Parathyroid adenoma (tissue), 2 donors: ENCODE measurements at regions not wholly inside any gene's neighbourhood (a gene's known extent, or its start where the extent isn't known, plus 50 kb on each side); places are given as distances from the start of the nearest gene placed in this dataset.

Source experiments
- H2AFZ ChIP-seq: fragments of 300-600 bp; sonication (generic); one replicate; pipeline ENCODE4 v1.7.0; 2017; ENCODE audit warnings: antibody characterized with exemption, mild to moderate bottlenecking
- H3K27ac ChIP-seq: fragments of 300-600 bp; sonication (generic); one replicate; pipeline ENCODE4 v1.7.0; 2017
- H3K27me3 ChIP-seq: fragments of 300-600 bp; sonication (generic); one replicate; pipeline ENCODE4 v1.7.0; 2017; ENCODE audit warnings: low read length; ENCODE audit not compliant: control insufficient read depth, insufficient read depth
- H3K36me3 ChIP-seq: fragments of 300-600 bp; sonication (generic); one replicate; pipeline ENCODE4 v1.7.0; 2017; ENCODE audit warnings: low read length; ENCODE audit not compliant: control insufficient read depth, insufficient read depth
- H3K4me1 ChIP-seq: fragments of 300-600 bp; sonication (generic); one replicate; pipeline ENCODE4 v1.7.0; 2017; ENCODE audit warnings: control low read depth
- H3K4me2 ChIP-seq: fragments of 300-600 bp; sonication (generic); one replicate; pipeline ENCODE4 v1.7.0; 2017; ENCODE audit warnings: low read length
- H3K4me3 ChIP-seq: fragments of 300-600 bp; sonication (generic); one replicate; pipeline ENCODE4 v1.7.0; 2017; ENCODE audit warnings: low read depth, low read length
- H3K79me2 ChIP-seq: fragments of 300-600 bp; sonication (generic); one replicate; pipeline ENCODE4 v1.7.0; 2017; ENCODE audit warnings: control low read depth
- H3K9ac ChIP-seq: fragments of 300-600 bp; sonication (generic); one replicate; pipeline ENCODE4 v1.7.0; 2017; ENCODE audit warnings: mild to moderate bottlenecking
- H3K9me3 ChIP-seq: fragments of 300-600 bp; sonication (generic); one replicate; pipeline ENCODE4 v1.7.0; 2017; ENCODE audit warnings: low read length; ENCODE audit not compliant: control insufficient read depth
- CTCF ChIP-seq: fragments of 300-600 bp; sonication (generic); IDR thresholded peaks from one replicate; pipeline ENCODE4 v1.7.0; 2017; ENCODE audit warnings: antibody characterized with exemption, mild to moderate bottlenecking
- donor health status: primary hyperparathyroidism.

GRCh38 chr22:48305726-48306235, 1521.9 kb downstream of the BRD1 start:
- Histone ChIP-seq H3K27me3 (no peaks in the 10 kb centered on the region), H3K4me3 (no peak overlapping the region)

GRCh38 chr22:48303369-48303725, 1524.3 kb downstream of the BRD1 start:
- H3K36me3 ChIP-seq = no peaks in the 10 kb centered on the region
- H3K4me1 ChIP-seq = no peaks in the 10 kb centered on the region
- H3K9ac ChIP-seq = no peak overlapping the region
- no peaks in the 10 kb centered on the region for H3K9me3 ChIP-seq
- no peak overlapping the region for H2AFZ ChIP-seq
- H3K4me3 ChIP-seq = no peak overlapping the region
- no peaks in the 10 kb centered on the region for H3K27me3 ChIP-seq
- no peak overlapping the region for H3K4me2 ChIP-seq
- no peak for TF ChIP-seq CTCF
- no peaks in the 10 kb centered on the region for H3K79me2 ChIP-seq
- H3K27ac ChIP-seq = no peak overlapping the region

More at GRCh38 chr22:48305726-48306235, 1521.9 kb downstream of the BRD1 start:
- Histone ChIP-seq H3K9ac (no peak overlapping the region), H3K36me3 (no peaks in the 10 kb centered on the region), H3K4me1 (no peaks in the 10 kb centered on the region), H2AFZ (no peak overlapping the region), H3K4me2 (no peak overlapping the region), H3K9me3 (no peaks in the 10 kb centered on the region), H3K27ac (no peak overlapping the region), H3K79me2 (no peaks in the 10 kb centered on the region)
- no peak for TF ChIP-seq CTCF

GRCh38 chr22:48302657-48303368, 1524.9 kb downstream of the BRD1 start:
- TF ChIP-seq CTCF = no peak
- no peaks in the 10 kb centered on the region for H3K36me3 ChIP-seq
- no peak overlapping the region for H3K27ac ChIP-seq
- H3K27me3 ChIP-seq = no peaks in the 10 kb centered on the region
- H2AFZ ChIP-seq = no peak overlapping the region
- H3K79me2 ChIP-seq = no peaks in the 10 kb centered on the region
- no peak overlapping the region for H3K4me3 ChIP-seq
- no peaks in the 10 kb centered on the region for H3K9me3 ChIP-seq
- H3K9ac ChIP-seq = no peak overlapping the region
- H3K4me1 ChIP-seq = no peaks in the 10 kb centered on the region
- no peak overlapping the region for H3K4me2 ChIP-seq

GRCh38 chr22:48301908-48302307, 1525.8 kb downstream of the BRD1 start:
- Histone ChIP-seq H3K27ac (no peak overlapping the region), H2AFZ (no peak overlapping the region), H3K4me1 (no peaks in the 10 kb centered on the region), H3K36me3 (no peaks in the 10 kb centered on the region), H3K4me2 (no peak overlapping the region), H3K27me3 (no peaks in the 10 kb centered on the region), H3K4me3 (no peak overlapping the region), H3K79me2 (no peaks in the 10 kb centered on the region), H3K9ac (no peak overlapping the region), H3K9me3 (no peaks in the 10 kb centered on the region)
- TF ChIP-seq CTCF = no peak

- Histone ChIP-seq H3K4me3 (no peak overlapping the region), H3K27me3 (no peaks in the 10 kb centered on the region), H3K79me2 (no peaks in the 10 kb centered on the region)
Observed at GRCh38 chr22:48301421-48301820, 1526.3 kb downstream of the BRD1 start.

More at GRCh38 chr22:48301421-48301820, 1526.3 kb downstream of the BRD1 start:
- no peaks in the 10 kb centered on the region for H3K9me3 ChIP-seq
- H3K9ac ChIP-seq = no peak overlapping the region
- H3K4me1 ChIP-seq = no peaks in the 10 kb centered on the region
- H3K4me2 ChIP-seq = no peak overlapping the region
- H3K36me3 ChIP-seq = no peaks in the 10 kb centered on the region
- no peak for TF ChIP-seq CTCF
- H2AFZ ChIP-seq = no peak overlapping the region
- no peak overlapping the region for H3K27ac ChIP-seq
